ENCODE measurements at regions not wholly inside any gene's neighbourhood (a gene's known extent, or its start where the extent isn't known, plus 50 kb on each side); places are given as distances from the start of the nearest gene placed in this dataset.

GRCh38 chr18:56060967-56061541 lies 473.1 kb upstream of the TCF4 start:
- intact Hi-C loops (cut with DNase I) = no loop called here
- Histone ChIP-seq H3K4me3 (no peak overlapping the region), H3K27ac (replicated peaks in 1 of 4) (no peak overlapping the region), H3K27me3 (no peaks in the 10 kb centered on the region), H3K4me1 (no peaks in the 10 kb centered on the region), H3K9me3 (no peaks in the 10 kb centered on the region), H3K36me3 (no peaks in the 10 kb centered on the region)
- 51% methylated on average over 2 of the region's 2 CpGs for WGBS
- no peak for DNase-seq (ENCODE audit: extremely low spot score)
- TF ChIP-seq CTCF (IDR thresholded peaks at IDR 0.05) = no peak
- no peak for TF ChIP-seq POLR2AphosphoS5 (IDR thresholded peaks at IDR 0.05)

- H3K27me3 ChIP-seq = no peaks in the 10 kb centered on the region
- no peak for DNase-seq (ENCODE audit: extremely low spot score)
- intact Hi-C loops (cut with DNase I) = no loop called here
- 88% methylated on average over 1 of the region's 1 CpG for WGBS
- no peaks in the 10 kb centered on the region for H3K4me1 ChIP-seq
- no peak overlapping the region for H3K27ac ChIP-seq (replicated peaks in 1 of 4)
- no peak for TF ChIP-seq POLR2AphosphoS5 (IDR thresholded peaks at IDR 0.05)
- no peak for TF ChIP-seq CTCF (IDR thresholded peaks at IDR 0.05)
- TF ChIP-seq EP300 (IDR thresholded peaks at IDR 0.05) = no peak
- no peak for TF ChIP-seq POLR2A (IDR thresholded peaks at IDR 0.05; ENCODE audit: low read depth)
- no peaks in the 10 kb centered on the region for H3K36me3 ChIP-seq
- peaks cover 0 to 15% (median 13%) of the 10 kb centered on the region in 4 donors for H3K9me3 ChIP-seq
- H3K4me3 ChIP-seq = no peak overlapping the region
Measured at GRCh38 chr18:56052202-56052601, 464.2 kb upstream of the TCF4 start.

GRCh38 chr18:56044239-56044638 lies 456.2 kb upstream of the TCF4 start:
- no peak overlapping the region for H3K27ac ChIP-seq (replicated peaks in 1 of 4)
- no peak overlapping the region for H3K4me3 ChIP-seq
- TF ChIP-seq CTCF (IDR thresholded peaks at IDR 0.05) (no peak), EP300 (IDR thresholded peaks at IDR 0.05) (no peak), POLR2AphosphoS5 (IDR thresholded peaks at IDR 0.05) (no peak), POLR2A (IDR thresholded peaks at IDR 0.05; ENCODE audit: low read depth) (no peak)
- peak; percentile 74 for DNase-seq (ENCODE audit: extremely low spot score)
- H3K27me3 ChIP-seq = no peaks in the 10 kb centered on the region
- H3K4me1 ChIP-seq = peaks cover 0 to 2% (median 0%) of the 10 kb centered on the region in 4 donors
- H3K9me3 ChIP-seq = peaks cover 0 to 15% (median 13%) of the 10 kb centered on the region in 4 donors
- intact Hi-C loops (cut with DNase I) = no loop called here
- H3K36me3 ChIP-seq = no peaks in the 10 kb centered on the region
- WGBS = 86% methylated on average over 1 of the region's 1 CpG

GRCh38 chr18:56043641-56044061 lies 455.7 kb upstream of the TCF4 start:
- Histone ChIP-seq H3K27ac (replicated peaks in 1 of 4) (no peak overlapping the region), H3K9me3 (peaks cover 0 to 10% (median 9%) of the 10 kb centered on the region in 4 donors), H3K36me3 (no peaks in the 10 kb centered on the region), H3K4me3 (no peak overlapping the region), H3K4me1 (peaks cover 0 to 2% (median 0%) of the 10 kb centered on the region in 4 donors), H3K27me3 (no peaks in the 10 kb centered on the region)
- 89% methylated on average over 4 of the region's 4 CpGs for WGBS
- DNase-seq (ENCODE audit: extremely low spot score) = peak; percentile 74
- intact Hi-C loops (cut with DNase I) = no loop called here
- TF ChIP-seq POLR2AphosphoS5 (IDR thresholded peaks at IDR 0.05) = no peak
- no peak for TF ChIP-seq EP300 (IDR thresholded peaks at IDR 0.05)
- no peak for TF ChIP-seq POLR2A (IDR thresholded peaks at IDR 0.05; ENCODE audit: low read depth)
- TF ChIP-seq CTCF (IDR thresholded peaks at IDR 0.05) = no peak
